ENCODE measurements at regions not wholly inside any gene's neighbourhood (a gene's known extent, or its start where the extent isn't known, plus 50 kb on each side); places are given as distances from the start of the nearest gene placed in this dataset.

DNA sequence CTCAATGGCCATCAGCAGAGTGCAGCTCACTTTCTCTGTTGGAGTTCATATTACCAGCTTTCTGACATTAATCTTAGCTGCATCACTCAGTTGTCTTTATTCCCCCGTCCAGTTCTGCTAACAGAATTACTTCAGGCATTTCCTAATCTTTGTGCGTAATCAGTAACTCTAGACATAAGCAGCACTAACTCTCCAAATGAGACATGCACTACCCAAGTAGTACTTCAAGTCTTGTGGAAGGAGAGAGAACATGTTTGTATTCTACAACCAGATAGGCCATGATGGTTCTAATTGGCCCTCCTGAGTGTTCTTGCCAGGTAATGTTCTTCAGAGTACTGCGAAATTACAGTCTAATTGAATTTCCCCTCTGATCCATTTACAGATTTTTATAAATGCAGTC, 448.5 kb upstream of the RPS6KA3 start:
- H3K27me3 ChIP-seq (ENCODE audit: insufficient read depth, low read length): no peaks in the 10 kb centered on the region
- no peaks in the 10 kb centered on the region for H3K9me3 ChIP-seq (ENCODE audit: control insufficient read depth in 1 of 2, insufficient read depth in 1 of 2, low read depth in 1 of 2, low read length in 2 of 2)
- ChIA-PET CTCF (no interaction called here), POLR2A (no interaction called here), RAD21 (ENCODE audit: low non-redundant PET in 1 of 2, low total read pairs in 2 of 2, uncharacterized antibody in 2 of 2, unreplicated experiment in 2 of 2) (no interaction called here)
- H3K9ac ChIP-seq (ENCODE audit: low read length): no peak overlapping the region
- no peak overlapping the region for H3K27ac ChIP-seq (ENCODE audit: low read depth, low read length)
- DNase-seq (ENCODE audit: low read depth, low spot score) (no peak), ATAC-seq (no peak)
- no peaks in the 10 kb centered on the region for H4K20me1 ChIP-seq (ENCODE audit: insufficient read depth)
- H3K4me1 ChIP-seq (ENCODE audit: control insufficient read depth in 1 of 2, insufficient read depth in 2 of 2, low read length in 2 of 2): no peaks in the 10 kb centered on the region
- TF ChIP-seq, protein P1, sequence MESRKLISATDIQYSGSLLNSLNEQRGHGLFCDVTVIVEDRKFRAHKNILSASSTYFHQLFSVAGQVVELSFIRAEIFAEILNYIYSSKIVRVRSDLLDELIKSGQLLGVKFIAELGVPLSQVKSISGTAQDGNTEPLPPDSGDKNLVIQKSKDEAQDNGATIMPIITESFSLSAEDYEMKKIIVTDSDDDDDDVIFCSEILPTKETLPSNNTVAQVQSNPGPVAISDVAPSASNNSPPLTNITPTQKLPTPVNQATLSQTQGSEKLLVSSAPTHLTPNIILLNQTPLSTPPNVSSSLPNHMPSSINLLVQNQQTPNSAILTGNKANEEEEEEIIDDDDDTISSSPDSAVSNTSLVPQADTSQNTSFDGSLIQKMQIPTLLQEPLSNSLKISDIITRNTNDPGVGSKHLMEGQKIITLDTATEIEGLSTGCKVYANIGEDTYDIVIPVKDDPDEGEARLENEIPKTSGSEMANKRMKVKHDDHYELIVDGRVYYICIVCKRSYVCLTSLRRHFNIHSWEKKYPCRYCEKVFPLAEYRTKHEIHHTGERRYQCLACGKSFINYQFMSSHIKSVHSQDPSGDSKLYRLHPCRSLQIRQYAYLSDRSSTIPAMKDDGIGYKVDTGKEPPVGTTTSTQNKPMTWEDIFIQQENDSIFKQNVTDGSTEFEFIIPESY (IDR thresholded peaks at IDR 0.05; ENCODE audit: extremely low read depth, insufficient replicate concordance, low read length): no peak
- TF ChIP-seq, protein P2, sequence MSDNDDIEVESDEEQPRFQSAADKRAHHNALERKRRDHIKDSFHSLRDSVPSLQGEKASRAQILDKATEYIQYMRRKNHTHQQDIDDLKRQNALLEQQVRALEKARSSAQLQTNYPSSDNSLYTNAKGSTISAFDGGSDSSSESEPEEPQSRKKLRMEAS (IDR thresholded peaks at IDR 0.05): no peak
- TF ChIP-seq, protein P3, sequence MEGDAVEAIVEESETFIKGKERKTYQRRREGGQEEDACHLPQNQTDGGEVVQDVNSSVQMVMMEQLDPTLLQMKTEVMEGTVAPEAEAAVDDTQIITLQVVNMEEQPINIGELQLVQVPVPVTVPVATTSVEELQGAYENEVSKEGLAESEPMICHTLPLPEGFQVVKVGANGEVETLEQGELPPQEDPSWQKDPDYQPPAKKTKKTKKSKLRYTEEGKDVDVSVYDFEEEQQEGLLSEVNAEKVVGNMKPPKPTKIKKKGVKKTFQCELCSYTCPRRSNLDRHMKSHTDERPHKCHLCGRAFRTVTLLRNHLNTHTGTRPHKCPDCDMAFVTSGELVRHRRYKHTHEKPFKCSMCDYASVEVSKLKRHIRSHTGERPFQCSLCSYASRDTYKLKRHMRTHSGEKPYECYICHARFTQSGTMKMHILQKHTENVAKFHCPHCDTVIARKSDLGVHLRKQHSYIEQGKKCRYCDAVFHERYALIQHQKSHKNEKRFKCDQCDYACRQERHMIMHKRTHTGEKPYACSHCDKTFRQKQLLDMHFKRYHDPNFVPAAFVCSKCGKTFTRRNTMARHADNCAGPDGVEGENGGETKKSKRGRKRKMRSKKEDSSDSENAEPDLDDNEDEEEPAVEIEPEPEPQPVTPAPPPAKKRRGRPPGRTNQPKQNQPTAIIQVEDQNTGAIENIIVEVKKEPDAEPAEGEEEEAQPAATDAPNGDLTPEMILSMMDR (IDR thresholded peaks at IDR 0.05 in 2 of 3, conservative IDR thresholded peaks at IDR 0.05 in 1 of 3; ENCODE audit: borderline replicate concordance in 1 of 3, insufficient read depth in 1 of 3, low read depth in 2 of 3, low read length in 2 of 3): no peak
- TF ChIP-seq JUND (IDR thresholded peaks at IDR 0.05) (no peak), POLR2A (IDR thresholded peaks at IDR 0.05; ENCODE audit: borderline replicate concordance, extremely low read depth, insufficient read depth, insufficient read length) (no peak), SRF (IDR thresholded peaks at IDR 0.05; ENCODE audit: low read depth) (no peak), EGR1 (IDR thresholded peaks at IDR 0.05; ENCODE audit: low read depth) (no peak), CEBPB (IDR thresholded peaks at IDR 0.05; ENCODE audit: low read depth) (no peak)
- TF ChIP-seq, protein P4, sequence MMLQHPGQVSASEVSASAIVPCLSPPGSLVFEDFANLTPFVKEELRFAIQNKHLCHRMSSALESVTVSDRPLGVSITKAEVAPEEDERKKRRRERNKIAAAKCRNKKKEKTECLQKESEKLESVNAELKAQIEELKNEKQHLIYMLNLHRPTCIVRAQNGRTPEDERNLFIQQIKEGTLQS (IDR thresholded peaks at IDR 0.05): no peak
- intact Hi-C loops (cut with micrococcal nuclease): no loop called here
- H3K4me3 ChIP-seq (replicated peaks in 1 of 2; ENCODE audit: low read depth in 1 of 2, low read length in 2 of 2): no peak overlapping the region
- no peak overlapping the region for H2AFZ ChIP-seq (ENCODE audit: low read depth, low read length, poor library complexity, severe bottlenecking)
- H3K79me2 ChIP-seq (ENCODE audit: insufficient read depth, low read length): no peaks in the 10 kb centered on the region
- no peaks in the 10 kb centered on the region for H3K9me2 ChIP-seq (ENCODE audit: insufficient read depth)
- no TSS peak for BruUV-seq (replicated peaks)
- no peaks in the 10 kb centered on the region for H3K36me3 ChIP-seq (ENCODE audit: control insufficient read depth in 1 of 2, insufficient read depth in 2 of 2, low read length in 2 of 2)
- H3K4me2 ChIP-seq (ENCODE audit: low read length): no peak overlapping the region
